Heart right ventricle (tissue), 16 donors: ENCODE measurements at regions not wholly inside any gene's neighbourhood (a gene's known extent, or its start where the extent isn't known, plus 50 kb on each side); places are given as distances from the start of the nearest gene placed in this dataset.

Experiments
- ATAC-seq, 8 donors: fragments of 200-7000 bp; cut with Tn5 transposase; one replicate each; pipeline ENCODE4 v1.9.1; 2020; ENCODE audit warnings: mild to moderate bottlenecking in 8 of 8, moderate library complexity in 8 of 8, moderate number of reproducible peaks in 1 of 8
- DNase-seq, 2 donors: peaks; one replicate each; pipeline ENCODE4 v3.0.0-alpha.2; 2020
- H3K27ac ChIP-seq, 10 donors: fragments of 200-600 bp; sonication (generic) in 2 of 10; one replicate each; pipeline versions ENCODE4 v1.5.0 to v1.8.0; 2020 to 2022; ENCODE audit warnings: mild to moderate bottlenecking in 3 of 10
- H3K27me3 ChIP-seq, 7 donors: fragments of 200-600 bp; one replicate each; pipeline ENCODE4 v1.8.0; 2021 to 2022; ENCODE audit warnings: mild to moderate bottlenecking in 2 of 7
- H3K36me3 ChIP-seq, 9 donors: fragments of 200-600 bp; sonication (generic) in 1 of 9; one replicate each; pipeline versions ENCODE4 v1.5.0 to v1.8.0; 2020 to 2022; ENCODE audit warnings: mild to moderate bottlenecking in 2 of 9
- H3K4me1 ChIP-seq, 9 donors: fragments of 200-600 bp; sonication (generic) in 1 of 9; one replicate each; pipeline versions ENCODE4 v1.5.0 to v1.8.0; 2020 to 2022; ENCODE audit warnings: mild to moderate bottlenecking in 4 of 9
- H3K4me3 ChIP-seq, 10 donors: fragments of 200-600 bp; sonication (generic) in 2 of 10; one replicate each; pipeline versions ENCODE4 v1.5.0 to v1.8.0; 2020 to 2022; ENCODE audit warnings: mild to moderate bottlenecking in 7 of 10, moderate library complexity in 2 of 10
- H3K9me3 ChIP-seq, 11 donors: fragments of 200-600 bp in 10 of 11; sonication (generic) in 2 of 11; one replicate each; pipeline versions ENCODE4 v1.5.0 to v1.8.0; 2013 to 2022; ENCODE audit warnings: mild to moderate bottlenecking in 2 of 11, control low read depth in 1 of 11, moderate library complexity in 1 of 11
- CTCF ChIP-seq, 9 donors: fragments of 200-600 bp; sonication (generic) in 2 of 9; IDR thresholded peaks; one replicate each; pipeline versions ENCODE4 v1.5.0 to v1.8.0; 2021 to 2022; ENCODE audit warnings: antibody characterized with exemption in 9 of 9, mild to moderate bottlenecking in 5 of 9, moderate library complexity in 1 of 9
- WGBS, 2 donors: extraction: QIAGEN DNeasy Blood & Tissue Kit; methylation state at CpG; one replicate each; pipeline ENCODE4 v1.1.7; 2013; ENCODE audit warnings: inconsistent platforms in 1 of 2; 5-methylcytosine and 5-hydroxymethylcytosine counted together
- intact Hi-C, 10 donors: fragments of 100-400 bp; cut with DNase I; formaldehyde crosslinking; loops; one replicate each; pipeline versions ENCODE4 v1.11.1 to v1.14.2; 2022
- donor health status: Arrhythmogenic right ventricular cardiomyopathy.
- donor health status: ischemic (EF 13 %, LVEDD 7.1; RV severe dilation, severe dysfunction).
- donor health status: healthy with polysubstance abuse.
- donor health status: DM: no; HTN: yes; CAD: no.
- donor health status: DM: no; HTN: no; CAD: no.
- donor health status: ischemic (EF 25% LVEDD 6.9; RV normal size, moderate dysfunction).
- donor health status: ischemic (EF 25% LVEDD 5.7; RV mildly dilated, moderate dysfunction).
- donor health status: healthy.
- donor health status: DM: yes; HTN: yes; CAD: no.
- donor health status: Ischemic cardiomyopathy.
- donor health status: ischemic (EF 35%, LVEDD 5.7; RV mildly dilated, moderate dysfunction).
- donor health status: nonischemic (EF 11% LVEDD 7.7; RV severe dilation, severe dysfunction).
- donor health status: DM: yes; HTN: yes; CAD: no.
- donor health status: PGD.
- donor health status: ischemic (EF 29% LVEDD 5.4; RV normal size, mild dysfunction).
- donor health status: nonischemic (EF 23%, LVEDD 6.1; RV moderate dilation, normal function).

- no peak for DNase-seq
- Histone ChIP-seq H3K27ac (no peak overlapping the region), H3K4me1 (no peaks in the 10 kb centered on the region), H3K4me3 (no peak overlapping the region), H3K27me3 (no peaks in the 10 kb centered on the region), H3K36me3 (no peaks in the 10 kb centered on the region), H3K9me3 (no peaks in the 10 kb centered on the region)
- ATAC-seq = no peak
- intact Hi-C loops = no loop called here
- TF ChIP-seq CTCF (IDR thresholded peaks at IDR 0.05) = no peak
Observed at GRCh38 chr18:40013001-40013609, 1941.9 kb upstream of the PIK3C3 start.

- no peak for ATAC-seq
- H3K36me3 ChIP-seq = no peaks in the 10 kb centered on the region
- no peak for DNase-seq
- H3K4me3 ChIP-seq = no peak overlapping the region
- no peaks in the 10 kb centered on the region for H3K9me3 ChIP-seq
- WGBS, 2 donors = 84 to 85% methylated on average over 1 of the region's 1 CpG
- TF ChIP-seq CTCF (IDR thresholded peaks at IDR 0.05) = no peak
- intact Hi-C loops = no loop called here
- no peaks in the 10 kb centered on the region for H3K27me3 ChIP-seq
- no peak overlapping the region for H3K27ac ChIP-seq
- H3K4me1 ChIP-seq = no peaks in the 10 kb centered on the region
Observed at GRCh38 chr18:40011201-40011600, 1943.8 kb upstream of the PIK3C3 start.

GRCh38 chr18:40006634-40007033 is 1948.4 kb upstream of the PIK3C3 start:
- no peak for DNase-seq
- WGBS, 2 donors = 64 to 70% methylated on average over 4 of the region's 4 CpGs
- ATAC-seq = no peak
- Histone ChIP-seq H3K9me3 (no peaks in the 10 kb centered on the region), H3K36me3 (no peaks in the 10 kb centered on the region), H3K4me1 (no peaks in the 10 kb centered on the region), H3K4me3 (no peak overlapping the region), H3K27me3 (no peaks in the 10 kb centered on the region), H3K27ac (no peak overlapping the region)
- intact Hi-C loops = no loop called here
- no peak for TF ChIP-seq CTCF (IDR thresholded peaks at IDR 0.05)

- 84 to 90% methylated on average over 3 of the region's 3 CpGs for WGBS, 2 donors
- no peaks in the 10 kb centered on the region for H3K4me1 ChIP-seq
- TF ChIP-seq CTCF (IDR thresholded peaks at IDR 0.05) = no peak
Observed at GRCh38 chr18:40004246-40004645, 1950.8 kb upstream of the PIK3C3 start.

More at GRCh38 chr18:40004246-40004645, 1950.8 kb upstream of the PIK3C3 start:
- ATAC-seq (no peak), DNase-seq (no peak)
- Histone ChIP-seq H3K27me3 (no peaks in the 10 kb centered on the region), H3K4me3 (no peak overlapping the region), H3K9me3 (peaks cover 0 to 4% (median 0%) of the 10 kb centered on the region in 11 donors), H3K36me3 (no peaks in the 10 kb centered on the region), H3K27ac (no peak overlapping the region)
- intact Hi-C loops = no loop called here
